BE2C (cell line): ENCODE measurements at regions not wholly inside any gene's neighbourhood (a gene's known extent, or its start where the extent isn't known, plus 50 kb on each side); places are given as distances from the start of the nearest gene placed in this dataset.
A peak's percentile ranks its signal among the peaks of the same experiment; 100 is the strongest.
"Not testable (repeated sequence)": the region's sequence is repeated elsewhere in the genome, so short reads cannot be mapped to it uniquely, and the experiment has no call there.

Experiments
- DNase-seq: peaks from one replicate; pipeline ENCODE4 v3.0.0-alpha.2; 2020
- H3K27me3 ChIP-seq: fragments of 250-450 bp; sonication (Bioruptor Pico); 2 replicates; pipeline ENCODE4 v1.5.1; 2020; ENCODE audit warnings: mild to moderate bottlenecking
- H3K36me3 ChIP-seq: fragments of 250-450 bp; sonication (Bioruptor Pico); 2 replicates; pipeline ENCODE4 v1.5.1; 2020; ENCODE audit warnings: mild to moderate bottlenecking
- H3K4me1 ChIP-seq: fragments of 250-450 bp; sonication (Bioruptor Pico); 2 replicates; pipeline ENCODE4 v1.5.1; 2020
- H3K4me3 ChIP-seq: 2 replicates; pipeline ENCODE4 v1.5.1; 2011; ENCODE audit warnings: low read depth, low read length
- H3K9me3 ChIP-seq: fragments of 250-450 bp; sonication (Bioruptor Pico); 2 replicates; pipeline ENCODE4 v1.5.1; 2020
- CTCF ChIP-seq: IDR thresholded peaks from 2 replicates; pipeline ENCODE4 v1.5.1; 2012; ENCODE audit warnings: mild to moderate bottlenecking, low read depth, low read length

- no peaks in the 10 kb centered on the region for H3K36me3 ChIP-seq
- H3K4me1 ChIP-seq: no peaks in the 10 kb centered on the region
- no peaks in the 10 kb centered on the region for H3K9me3 ChIP-seq
- H3K4me3 ChIP-seq: no peak overlapping the region
- no peak for DNase-seq
- no peak for TF ChIP-seq CTCF
- no peaks in the 10 kb centered on the region for H3K27me3 ChIP-seq
Observed at GRCh38 chr12:29023436-29024076, 125.5 kb upstream of the FAR2 start.

- TF ChIP-seq CTCF: peak; percentile 35
- no peaks in the 10 kb centered on the region for H3K27me3 ChIP-seq
- no peaks in the 10 kb centered on the region for H3K9me3 ChIP-seq
- no peak for DNase-seq
- H3K4me3 ChIP-seq: no peak overlapping the region
- no peaks in the 10 kb centered on the region for H3K4me1 ChIP-seq
- no peaks in the 10 kb centered on the region for H3K36me3 ChIP-seq
Observed at GRCh38 chr12:29024117-29024516, 125.0 kb upstream of the FAR2 start.

GRCh38 chr12:29025937-29026336 is 123.1 kb upstream of the FAR2 start:
- Histone ChIP-seq H3K4me3 (no peak overlapping the region), H3K4me1 (no peaks in the 10 kb centered on the region), H3K27me3 (no peaks in the 10 kb centered on the region), H3K9me3 (no peaks in the 10 kb centered on the region), H3K36me3 (no peaks in the 10 kb centered on the region)
- no peak for TF ChIP-seq CTCF
- no peak for DNase-seq

- no peak for TF ChIP-seq CTCF
- no peak for DNase-seq
- no peaks in the 10 kb centered on the region for H3K27me3 ChIP-seq
- no peaks in the 10 kb centered on the region for H3K4me1 ChIP-seq
- H3K9me3 ChIP-seq: no peaks in the 10 kb centered on the region
- H3K4me3 ChIP-seq: no peak overlapping the region
- no peaks in the 10 kb centered on the region for H3K36me3 ChIP-seq
Observed at GRCh38 chr12:29026419-29026818, 122.7 kb upstream of the FAR2 start.

GRCh38 chr12:29029484-29029883 is 119.6 kb upstream of the FAR2 start:
- not testable (repeated sequence) for H3K36me3 ChIP-seq, DNase-seq, H3K27me3 ChIP-seq, H3K9me3 ChIP-seq, H3K4me3 ChIP-seq, H3K4me1 ChIP-seq

- DNase-seq: no peak
- Histone ChIP-seq H3K4me3 (no peak overlapping the region), H3K27me3 (no peaks in the 10 kb centered on the region), H3K9me3 (no peaks in the 10 kb centered on the region), H3K4me1 (no peaks in the 10 kb centered on the region), H3K36me3 (no peaks in the 10 kb centered on the region)
- TF ChIP-seq CTCF: no peak
Observed at GRCh38 chr12:29030006-29030405, 119.1 kb upstream of the FAR2 start.

GRCh38 chr12:29032446-29032845 is 116.6 kb upstream of the FAR2 start:
- Histone ChIP-seq H3K4me3 (no peak overlapping the region), H3K36me3 (no peaks in the 10 kb centered on the region), H3K9me3 (no peaks in the 10 kb centered on the region), H3K27me3 (no peaks in the 10 kb centered on the region), H3K4me1 (no peaks in the 10 kb centered on the region)
- no peak for TF ChIP-seq CTCF
- DNase-seq: no peak
